ENCODE measurements at regions not wholly inside any gene's neighbourhood (a gene's known extent, or its start where the extent isn't known, plus 50 kb on each side); places are given as distances from the start of the nearest gene placed in this dataset.

DNA sequence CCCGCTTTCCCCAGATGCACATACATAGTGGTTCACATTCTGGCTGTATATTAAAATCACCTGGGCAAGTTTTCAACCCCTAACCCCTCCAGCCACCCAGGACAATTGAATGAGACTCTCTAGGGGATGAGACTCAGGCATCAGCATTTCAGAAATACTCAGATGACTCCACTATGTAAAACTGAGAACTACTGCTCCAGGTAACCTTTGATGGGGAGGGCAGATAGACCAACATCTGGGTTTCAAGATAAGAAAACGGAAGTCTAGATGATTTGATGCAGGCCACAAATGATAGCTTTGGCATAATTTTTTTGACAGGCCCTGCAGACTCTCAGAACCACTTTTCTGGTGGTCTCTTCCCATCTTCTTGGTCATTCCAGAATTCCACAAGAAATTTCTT is 341.1 kb downstream of the EMP1 start (continued):
- TF ChIP-seq, protein P1, sequence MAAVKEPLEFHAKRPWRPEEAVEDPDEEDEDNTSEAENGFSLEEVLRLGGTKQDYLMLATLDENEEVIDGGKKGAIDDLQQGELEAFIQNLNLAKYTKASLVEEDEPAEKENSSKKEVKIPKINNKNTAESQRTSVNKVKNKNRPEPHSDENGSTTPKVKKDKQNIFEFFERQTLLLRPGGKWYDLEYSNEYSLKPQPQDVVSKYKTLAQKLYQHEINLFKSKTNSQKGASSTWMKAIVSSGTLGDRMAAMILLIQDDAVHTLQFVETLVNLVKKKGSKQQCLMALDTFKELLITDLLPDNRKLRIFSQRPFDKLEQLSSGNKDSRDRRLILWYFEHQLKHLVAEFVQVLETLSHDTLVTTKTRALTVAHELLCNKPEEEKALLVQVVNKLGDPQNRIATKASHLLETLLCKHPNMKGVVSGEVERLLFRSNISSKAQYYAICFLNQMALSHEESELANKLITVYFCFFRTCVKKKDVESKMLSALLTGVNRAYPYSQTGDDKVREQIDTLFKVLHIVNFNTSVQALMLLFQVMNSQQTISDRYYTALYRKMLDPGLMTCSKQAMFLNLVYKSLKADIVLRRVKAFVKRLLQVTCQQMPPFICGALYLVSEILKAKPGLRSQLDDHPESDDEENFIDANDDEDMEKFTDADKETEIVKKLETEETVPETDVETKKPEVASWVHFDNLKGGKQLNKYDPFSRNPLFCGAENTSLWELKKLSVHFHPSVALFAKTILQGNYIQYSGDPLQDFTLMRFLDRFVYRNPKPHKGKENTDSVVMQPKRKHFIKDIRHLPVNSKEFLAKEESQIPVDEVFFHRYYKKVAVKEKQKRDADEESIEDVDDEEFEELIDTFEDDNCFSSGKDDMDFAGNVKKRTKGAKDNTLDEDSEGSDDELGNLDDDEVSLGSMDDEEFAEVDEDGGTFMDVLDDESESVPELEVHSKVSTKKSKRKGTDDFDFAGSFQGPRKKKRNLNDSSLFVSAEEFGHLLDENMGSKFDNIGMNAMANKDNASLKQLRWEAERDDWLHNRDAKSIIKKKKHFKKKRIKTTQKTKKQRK (IDR thresholded peaks at IDR 0.05; ENCODE audit: low read depth, low read length): no peak
- TF ChIP-seq MYC (IDR thresholded peaks at IDR 0.05; ENCODE audit: insufficient read depth, insufficient read length, insufficient replicate concordance, low read length, severe bottlenecking): no peak
- TF ChIP-seq, protein P2, sequence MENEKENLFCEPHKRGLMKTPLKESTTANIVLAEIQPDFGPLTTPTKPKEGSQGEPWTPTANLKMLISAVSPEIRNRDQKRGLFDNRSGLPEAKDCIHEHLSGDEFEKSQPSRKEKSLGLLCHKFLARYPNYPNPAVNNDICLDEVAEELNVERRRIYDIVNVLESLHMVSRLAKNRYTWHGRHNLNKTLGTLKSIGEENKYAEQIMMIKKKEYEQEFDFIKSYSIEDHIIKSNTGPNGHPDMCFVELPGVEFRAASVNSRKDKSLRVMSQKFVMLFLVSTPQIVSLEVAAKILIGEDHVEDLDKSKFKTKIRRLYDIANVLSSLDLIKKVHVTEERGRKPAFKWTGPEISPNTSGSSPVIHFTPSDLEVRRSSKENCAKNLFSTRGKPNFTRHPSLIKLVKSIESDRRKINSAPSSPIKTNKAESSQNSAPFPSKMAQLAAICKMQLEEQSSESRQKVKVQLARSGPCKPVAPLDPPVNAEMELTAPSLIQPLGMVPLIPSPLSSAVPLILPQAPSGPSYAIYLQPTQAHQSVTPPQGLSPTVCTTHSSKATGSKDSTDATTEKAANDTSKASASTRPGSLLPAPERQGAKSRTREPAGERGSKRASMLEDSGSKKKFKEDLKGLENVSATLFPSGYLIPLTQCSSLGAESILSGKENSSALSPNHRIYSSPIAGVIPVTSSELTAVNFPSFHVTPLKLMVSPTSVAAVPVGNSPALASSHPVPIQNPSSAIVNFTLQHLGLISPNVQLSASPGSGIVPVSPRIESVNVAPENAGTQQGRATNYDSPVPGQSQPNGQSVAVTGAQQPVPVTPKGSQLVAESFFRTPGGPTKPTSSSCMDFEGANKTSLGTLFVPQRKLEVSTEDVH (IDR thresholded peaks at IDR 0.05; ENCODE audit: low read depth, partially characterized antibody): no peak
- peak; percentile 46; the same call in 1 of the 2 replicates for TF ChIP-seq TCF12 (IDR thresholded peaks at IDR 0.05; ENCODE audit: low read depth, low read length)
- peak; percentile 84 for TF ChIP-seq RUNX3 (IDR thresholded peaks at IDR 0.05; ENCODE audit: low read length)
- no peak for TF ChIP-seq EZH2 (IDR thresholded peaks at IDR 0.05; ENCODE audit: borderline replicate concordance, control insufficient read depth, low read depth, low read length)
- TF ChIP-seq, protein P3, sequence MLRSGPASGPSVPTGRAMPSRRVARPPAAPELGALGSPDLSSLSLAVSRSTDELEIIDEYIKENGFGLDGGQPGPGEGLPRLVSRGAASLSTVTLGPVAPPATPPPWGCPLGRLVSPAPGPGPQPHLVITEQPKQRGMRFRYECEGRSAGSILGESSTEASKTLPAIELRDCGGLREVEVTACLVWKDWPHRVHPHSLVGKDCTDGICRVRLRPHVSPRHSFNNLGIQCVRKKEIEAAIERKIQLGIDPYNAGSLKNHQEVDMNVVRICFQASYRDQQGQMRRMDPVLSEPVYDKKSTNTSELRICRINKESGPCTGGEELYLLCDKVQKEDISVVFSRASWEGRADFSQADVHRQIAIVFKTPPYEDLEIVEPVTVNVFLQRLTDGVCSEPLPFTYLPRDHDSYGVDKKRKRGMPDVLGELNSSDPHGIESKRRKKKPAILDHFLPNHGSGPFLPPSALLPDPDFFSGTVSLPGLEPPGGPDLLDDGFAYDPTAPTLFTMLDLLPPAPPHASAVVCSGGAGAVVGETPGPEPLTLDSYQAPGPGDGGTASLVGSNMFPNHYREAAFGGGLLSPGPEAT (IDR thresholded peaks at IDR 0.05; ENCODE audit: low read depth): no peak; the same call in 1 of the 2 replicates
- TF ChIP-seq EGR1 (IDR thresholded peaks at IDR 0.05; ENCODE audit: borderline replicate concordance in 1 of 2, low read depth in 2 of 2, low read length in 2 of 2): no peak
- TF ChIP-seq SRF (IDR thresholded peaks at IDR 0.05; ENCODE audit: low read depth in 2 of 2, low read length in 2 of 2): no peak
- TF ChIP-seq TCF3 (IDR thresholded peaks at IDR 0.05; ENCODE audit: borderline replicate concordance, insufficient read depth, low read depth, low read length): no peak
- TF ChIP-seq ZNF217 (IDR thresholded peaks at IDR 0.05): peak; percentile 78; the same call in 1 of the 2 replicates
- TF ChIP-seq IKZF1 (conservative IDR thresholded peaks at IDR 0.05): peak; percentile 47
- TF ChIP-seq ZZZ3 (IDR thresholded peaks at IDR 0.05; ENCODE audit: control insufficient read depth, insufficient read length, low read depth): no peak
- peak; percentile 86 for TF ChIP-seq NR2F1 (conservative IDR thresholded peaks at IDR 0.05)
- TF ChIP-seq, protein P4, sequence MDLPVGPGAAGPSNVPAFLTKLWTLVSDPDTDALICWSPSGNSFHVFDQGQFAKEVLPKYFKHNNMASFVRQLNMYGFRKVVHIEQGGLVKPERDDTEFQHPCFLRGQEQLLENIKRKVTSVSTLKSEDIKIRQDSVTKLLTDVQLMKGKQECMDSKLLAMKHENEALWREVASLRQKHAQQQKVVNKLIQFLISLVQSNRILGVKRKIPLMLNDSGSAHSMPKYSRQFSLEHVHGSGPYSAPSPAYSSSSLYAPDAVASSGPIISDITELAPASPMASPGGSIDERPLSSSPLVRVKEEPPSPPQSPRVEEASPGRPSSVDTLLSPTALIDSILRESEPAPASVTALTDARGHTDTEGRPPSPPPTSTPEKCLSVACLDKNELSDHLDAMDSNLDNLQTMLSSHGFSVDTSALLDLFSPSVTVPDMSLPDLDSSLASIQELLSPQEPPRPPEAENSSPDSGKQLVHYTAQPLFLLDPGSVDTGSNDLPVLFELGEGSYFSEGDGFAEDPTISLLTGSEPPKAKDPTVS (IDR thresholded peaks at IDR 0.05; ENCODE audit: low read depth, low read length): no peak
- TF ChIP-seq JUNB (IDR thresholded peaks at IDR 0.05): peak; percentile 66
- TF ChIP-seq YY1 (IDR thresholded peaks at IDR 0.05; ENCODE audit: low read depth, low read length): no peak

All from GM12878 (cell line).